Kidney tubule cell (primary cell): ENCODE measurements at regions not wholly inside any gene's neighbourhood (a gene's known extent, or its start where the extent isn't known, plus 50 kb on each side); places are given as distances from the start of the nearest gene placed in this dataset.
"Not testable (repeated sequence)": the region's sequence is repeated elsewhere in the genome, so short reads cannot be mapped to it uniquely, and the experiment has no call there.

Source experiments
- DNase-seq: peaks from one replicate; pipeline ENCODE4 v3.0.0-alpha.2; 2018; ENCODE audit warnings: low spot score

DNA sequence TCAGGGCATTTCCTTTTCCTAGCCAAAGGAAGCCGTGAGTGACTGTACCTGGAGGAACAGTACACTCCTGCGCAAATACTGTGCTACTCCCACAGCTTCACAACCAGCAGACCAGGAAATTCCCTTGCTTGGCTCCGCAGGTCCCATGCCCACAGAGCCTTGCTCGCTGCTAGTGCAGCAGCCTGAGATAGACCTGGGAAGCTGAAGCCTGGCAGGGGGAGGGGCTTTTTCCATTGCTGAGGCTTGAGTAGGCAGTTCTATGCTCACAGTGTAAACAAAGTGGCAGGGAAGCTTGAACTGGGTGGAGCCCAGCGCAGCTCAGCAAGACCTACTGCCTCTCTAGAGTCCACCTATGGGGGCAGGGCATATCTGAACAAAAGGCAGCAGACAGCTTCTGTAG, 291.2 kb downstream of the HGF start:
- DNase-seq: peak; percentile 76

DNA sequence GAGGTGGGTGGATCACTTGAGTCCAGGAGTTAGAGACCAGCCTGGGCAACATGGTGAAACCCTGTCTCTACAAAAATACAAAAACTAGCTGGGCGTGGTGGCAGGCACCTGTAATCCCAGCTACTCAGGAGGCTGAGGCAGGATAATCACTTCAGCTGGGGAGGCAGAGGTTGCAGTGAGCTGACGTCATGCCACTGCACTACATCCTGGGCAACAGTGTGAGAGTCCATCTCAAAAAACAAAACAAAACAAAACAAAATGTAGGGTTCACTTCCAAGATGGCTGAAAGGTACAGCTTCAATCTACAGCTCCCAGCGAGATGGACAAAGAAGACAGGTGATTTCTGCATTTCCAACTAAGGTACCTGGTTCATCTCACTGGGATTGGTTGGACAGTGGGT, 291.6 kb downstream of the HGF start:
- not testable (repeated sequence) for DNase-seq

- no peak for DNase-seq
Observed at GRCh38 chr7:81473236-81473635, 296.6 kb downstream of the HGF start.

DNA sequence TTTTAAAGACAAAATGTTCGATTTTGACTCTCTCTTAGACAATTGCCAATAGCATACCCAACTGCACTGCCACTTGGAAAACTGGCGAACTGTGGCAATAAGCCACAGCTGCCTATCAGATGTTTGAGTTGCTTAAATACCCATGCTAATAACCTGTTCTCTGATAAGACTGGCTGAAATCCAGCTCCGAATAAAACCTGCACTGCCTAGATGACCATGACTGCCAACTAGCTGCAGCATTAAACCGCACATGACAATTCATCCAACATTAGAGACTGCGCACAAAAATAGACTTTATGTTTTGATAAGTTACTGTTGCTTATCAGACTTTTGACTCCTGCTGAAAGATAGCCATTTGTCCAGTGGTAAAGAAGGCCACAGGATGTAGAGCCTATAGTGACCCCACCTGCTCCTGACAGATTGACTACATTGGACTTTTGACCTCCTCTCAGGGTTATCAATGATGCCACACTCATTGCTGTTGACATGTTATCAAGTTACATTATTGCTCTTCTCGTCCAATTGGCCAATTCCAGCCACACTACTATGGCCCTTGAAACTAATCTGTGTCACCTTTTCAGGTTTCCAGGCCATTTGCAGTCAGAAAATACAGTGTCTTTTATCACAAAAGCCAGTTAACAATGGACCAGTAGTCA, 299.0 kb downstream of the HGF start:
- no peak for DNase-seq

DNA sequence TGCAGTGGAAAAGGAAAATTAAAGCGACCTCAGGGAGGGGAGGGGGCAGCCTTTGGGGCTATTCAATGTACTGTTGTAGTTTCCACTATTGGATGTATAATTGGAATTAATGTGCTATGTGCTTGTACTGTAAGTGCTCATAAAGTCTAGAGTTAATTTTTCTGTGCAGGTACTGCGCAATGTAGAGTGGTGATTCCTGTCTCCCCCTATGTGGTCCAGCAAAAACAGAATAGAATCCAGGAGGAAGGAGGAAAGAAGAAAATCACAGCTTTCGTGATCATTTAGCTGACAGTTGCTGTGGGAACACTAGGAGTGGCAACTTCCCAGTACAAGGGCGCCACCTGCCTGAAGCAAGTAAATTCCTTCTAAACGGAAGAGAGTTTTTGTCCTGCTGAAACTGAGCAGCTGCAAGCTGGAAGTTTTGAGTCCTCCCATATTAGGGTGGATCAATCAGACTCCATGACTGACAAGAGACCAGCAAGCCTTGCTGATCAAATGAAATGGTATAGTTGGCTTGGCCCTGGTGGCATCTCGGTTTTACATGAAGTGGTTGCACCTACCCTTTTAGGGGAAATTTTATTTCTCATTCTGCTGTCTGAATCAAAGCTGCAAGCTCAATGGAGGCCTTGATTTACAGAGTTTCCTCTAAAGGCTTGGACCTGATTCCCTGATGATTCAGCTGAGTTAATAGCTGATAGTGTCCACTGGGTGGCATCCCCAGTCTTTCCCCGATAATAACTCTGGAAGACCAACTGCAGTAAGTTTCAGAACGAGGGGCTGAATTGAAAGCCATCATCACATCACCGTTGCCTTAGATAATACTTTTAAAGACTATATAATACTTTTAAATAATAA, 299.8 kb downstream of the HGF start:
- peak; percentile 78 for DNase-seq

- no peak for DNase-seq
Observed at GRCh38 chr7:81469153-81469868, 300.5 kb downstream of the HGF start.

DNA sequence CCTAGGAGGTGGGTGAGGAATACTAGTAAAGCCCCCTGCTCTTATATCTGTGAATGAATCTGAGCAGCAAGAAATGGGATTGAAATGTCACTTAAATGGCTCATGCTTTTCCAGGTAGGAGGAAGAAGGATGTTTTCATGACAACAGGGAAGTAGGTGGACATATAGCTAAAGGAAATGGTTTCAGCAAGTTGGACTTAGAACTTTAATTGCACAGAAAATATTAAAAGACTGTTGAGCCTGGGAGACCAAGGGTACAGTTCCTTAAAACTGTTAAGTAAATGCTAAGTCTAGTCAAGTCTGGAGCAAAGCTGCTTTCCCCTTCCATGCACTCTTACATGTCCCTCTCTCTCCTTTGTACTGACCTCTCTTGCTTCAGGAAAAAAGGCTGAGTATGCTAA, 301.3 kb downstream of the HGF start:
- no peak for DNase-seq

DNA sequence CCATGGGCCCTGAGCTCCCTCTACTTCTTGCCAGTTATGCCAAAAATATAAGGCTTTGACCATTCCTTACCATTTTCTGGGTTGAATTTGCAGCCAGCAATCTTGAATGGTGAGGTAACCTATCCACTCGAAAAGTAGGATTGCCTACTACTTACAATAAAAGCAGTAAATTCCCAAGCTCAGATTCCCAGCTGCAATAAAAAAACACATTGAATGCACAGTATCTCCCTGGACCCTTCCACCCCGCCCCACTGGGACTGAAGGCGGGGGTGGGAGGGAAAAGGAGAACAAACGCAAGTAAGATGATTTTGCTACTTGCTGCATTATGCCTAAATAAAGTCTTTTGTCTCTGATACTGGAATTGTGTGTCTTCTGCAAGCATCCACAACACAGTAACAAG, 301.9 kb downstream of the HGF start:
- DNase-seq: no peak

- peak; percentile 26 for DNase-seq
Observed at GRCh38 chr7:81462672-81463071, 307.2 kb downstream of the HGF start.

- no peak for DNase-seq
Observed at GRCh38 chr7:81460250-81461045, 309.4 kb downstream of the HGF start.

- DNase-seq: no peak
Observed at GRCh38 chr7:81459485-81459884, 310.4 kb downstream of the HGF start.

GRCh38 chr7:81457852-81458522, 311.9 kb downstream of the HGF start:
- DNase-seq: peak; percentile 44

GRCh38 chr7:81453770-81454169, 316.1 kb downstream of the HGF start:
- not testable (repeated sequence) for DNase-seq

DNA sequence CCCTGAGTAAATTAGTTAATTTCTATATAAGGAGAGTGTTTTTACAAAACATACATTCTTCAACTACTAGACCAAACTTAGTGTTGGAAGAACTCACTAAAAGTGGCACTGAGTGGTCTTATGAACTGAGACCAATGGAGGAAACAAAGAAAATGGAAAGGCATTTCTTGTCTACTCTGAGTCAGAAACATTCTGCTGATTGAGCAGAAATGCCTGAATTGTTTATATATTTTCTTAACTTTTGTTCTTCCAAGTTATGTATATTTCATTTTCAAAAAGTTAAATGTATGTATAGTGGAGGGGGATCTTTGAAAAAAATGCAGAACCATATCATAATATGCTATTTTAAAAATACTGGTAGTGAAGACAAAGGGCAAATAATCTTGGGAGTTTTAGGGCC, 320.7 kb downstream of the HGF start:
- DNase-seq: no peak

DNA sequence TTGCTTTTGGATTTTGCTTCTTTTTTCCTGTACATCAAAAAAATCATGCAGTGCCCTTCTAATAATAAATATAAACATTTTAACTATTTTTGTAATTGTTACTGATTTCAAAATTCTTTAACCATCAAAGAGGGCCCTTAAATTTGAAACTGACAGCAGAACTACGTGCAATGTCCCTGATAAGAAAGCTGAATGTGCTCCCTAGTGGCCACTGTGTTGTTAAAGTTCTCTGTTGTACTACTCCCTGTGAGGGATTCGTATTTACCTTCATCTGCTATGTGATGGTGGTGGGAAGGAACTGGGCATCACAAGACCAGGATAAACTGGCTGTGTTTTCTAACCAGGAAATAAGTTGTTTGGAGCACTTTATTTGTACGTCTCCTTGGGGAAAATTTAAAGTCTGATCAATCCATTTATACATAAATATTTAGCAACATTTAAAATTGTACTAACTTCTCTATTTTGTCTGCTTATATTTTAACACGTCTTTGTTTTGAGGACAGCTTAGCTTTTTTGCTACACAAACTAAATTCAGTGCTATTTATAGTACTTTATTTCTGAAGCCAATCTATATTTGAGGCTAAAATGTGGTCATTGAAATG, 322.4 kb downstream of the HGF start:
- DNase-seq: peak; percentile 58

GRCh38 chr7:81446212-81446611, 323.6 kb downstream of the HGF start:
- DNase-seq: no peak

DNA sequence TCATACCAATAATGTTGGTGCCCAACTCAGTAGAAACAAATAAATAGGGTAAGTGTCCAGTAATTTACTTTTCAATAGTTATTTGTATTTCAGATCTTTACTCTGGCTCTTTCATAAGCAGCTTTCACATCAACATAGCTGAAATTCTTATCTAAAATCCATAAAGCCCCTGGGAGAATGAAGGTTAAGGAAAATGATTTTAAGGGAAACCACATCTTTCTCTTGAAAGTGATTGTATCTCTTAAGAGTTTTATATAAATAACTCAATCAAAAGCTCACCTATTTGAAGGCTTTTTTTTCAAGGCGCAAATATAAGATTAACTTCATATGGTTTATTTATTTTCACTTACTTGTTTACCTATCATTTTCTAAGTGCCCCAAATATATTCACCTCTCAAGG, 324.4 kb downstream of the HGF start:
- DNase-seq: no peak

GRCh38 chr7:81441750-81442149, 328.1 kb downstream of the HGF start:
- no peak for DNase-seq

GRCh38 chr7:81439591-81439990, 330.3 kb downstream of the HGF start:
- no peak for DNase-seq

DNA sequence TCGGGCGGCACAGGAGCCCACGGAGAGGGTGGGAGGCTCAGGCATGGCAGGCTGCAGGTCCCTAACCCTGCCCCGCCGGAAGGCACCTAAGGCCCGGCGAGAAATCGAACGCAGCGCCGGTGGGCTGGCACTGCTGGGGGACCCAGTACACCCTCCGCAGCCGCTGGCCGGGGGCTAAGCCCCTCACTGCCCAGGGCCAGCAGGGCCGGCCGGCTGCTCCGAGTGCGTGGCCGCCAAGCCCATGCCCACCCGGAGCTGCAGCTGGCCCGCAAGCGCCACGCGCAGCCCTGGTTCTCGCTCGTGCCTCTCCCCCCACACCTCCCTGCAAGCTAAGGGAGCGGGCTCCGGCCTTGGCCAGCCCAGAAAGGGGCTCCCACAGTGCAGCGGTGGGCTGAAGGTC, 332.7 kb downstream of the HGF start:
- not testable (repeated sequence) for DNase-seq

DNA sequence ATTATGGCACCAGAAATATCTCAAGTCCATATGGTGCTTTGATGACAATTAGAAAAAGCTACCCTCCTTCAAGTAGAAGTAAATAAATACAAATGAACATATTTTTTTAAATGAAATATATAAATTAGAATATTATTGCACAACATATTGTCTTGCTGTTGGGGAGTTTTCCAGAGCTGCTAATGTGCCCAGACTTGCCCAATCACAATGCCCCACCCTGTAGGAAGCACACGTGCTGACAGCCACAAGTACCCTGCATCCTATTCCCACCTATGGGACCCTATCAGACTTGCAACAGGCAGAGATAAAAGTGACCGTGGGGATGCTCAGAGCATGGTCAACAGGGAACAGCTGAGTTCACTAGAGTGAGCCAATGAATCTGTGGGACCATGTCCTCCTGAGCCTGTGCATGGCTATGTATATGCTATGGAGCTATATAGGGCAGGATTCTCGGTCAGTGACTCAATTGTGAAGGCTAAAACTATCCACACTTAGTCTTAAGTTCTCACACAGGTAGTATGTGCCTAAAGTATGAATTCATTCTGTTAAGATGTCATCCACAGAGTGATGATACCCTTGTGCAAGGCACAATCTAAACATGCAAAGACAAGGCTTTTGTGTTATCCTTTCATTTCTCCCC, 336.0 kb downstream of the HGF start:
- DNase-seq: no peak
